ENCODE measurements at regions not wholly inside any gene's neighbourhood (a gene's known extent, or its start where the extent isn't known, plus 50 kb on each side); places are given as distances from the start of the nearest gene placed in this dataset.

GRCh38 chr3:6362406-6362805 lies 498.5 kb upstream of the GRM7 start:
- no peak for TF ChIP-seq POLR2A (IDR thresholded peaks at IDR 0.05)
- TF ChIP-seq POLR2AphosphoS5 (IDR thresholded peaks at IDR 0.05), result no peak
- no peak for TF ChIP-seq CTCF (IDR thresholded peaks at IDR 0.05)
